GM23338 (cell line): ENCODE measurements at regions not wholly inside any gene's neighbourhood (a gene's known extent, or its start where the extent isn't known, plus 50 kb on each side); places are given as distances from the start of the nearest gene placed in this dataset.

Experiments used
- ATAC-seq: fragments of 200-7000 bp; cut with Tn5 transposase; 3 replicates; pipeline ENCODE4 v1.9.1; 2020
- DNase-seq: peaks from one replicate; pipeline ENCODE4 v3.0.0-alpha.2; 2015; ENCODE audit warnings: low spot score
- H2AFZ ChIP-seq: fragments of 200-600 bp; sonication (generic); 2 replicates; pipeline ENCODE4 v1.8.0; 2016; ENCODE audit warnings: antibody characterized with exemption, mild to moderate bottlenecking, moderate library complexity
- H3F3A ChIP-seq: fragments of 200-600 bp; sonication (generic); replicated peaks from 2 replicates; pipeline ENCODE4 v1.8.0; 2017; ENCODE audit warnings: antibody characterized with exemption, mixed run types, low read depth
- H3K27ac ChIP-seq: fragments of 200-600 bp; sonication (generic); 2 replicates; pipeline ENCODE4 v1.6.1; 2016; ENCODE audit warnings: low read depth
- H3K27me3 ChIP-seq: fragments of 200-600 bp; sonication (generic); 2 replicates; pipeline ENCODE4 v1.8.0; 2016; ENCODE audit warnings: mild to moderate bottlenecking, mixed run types, moderate library complexity; ENCODE audit not compliant: insufficient read depth
- H3K36me3 ChIP-seq: fragments of 200-600 bp; sonication (generic); 2 replicates; pipeline ENCODE4 v1.8.0; 2016; ENCODE audit warnings: mild to moderate bottlenecking; ENCODE audit not compliant: insufficient read depth
- H3K4me1 ChIP-seq: fragments of 200-600 bp; sonication (generic); 2 replicates; pipeline ENCODE4 v1.8.0; 2016; ENCODE audit warnings: mild to moderate bottlenecking, moderate library complexity; ENCODE audit not compliant: insufficient read depth
- H3K4me2 ChIP-seq: fragments of 200-600 bp; sonication (generic); 2 replicates; pipeline ENCODE4 v1.7.1; 2017; ENCODE audit warnings: mixed run types
- H3K4me3 ChIP-seq: fragments of 200-600 bp; sonication (generic); 2 replicates; pipeline ENCODE4 v1.6.1; 2016; ENCODE audit warnings: mixed run types
- H3K79me2 ChIP-seq: fragments of 200-600 bp; sonication (generic); replicated peaks from 2 replicates; pipeline ENCODE4 v1.8.0; 2017; ENCODE audit warnings: mild to moderate bottlenecking; ENCODE audit not compliant: insufficient read depth
- H3K9me2 ChIP-seq: fragments of 200-600 bp; sonication (generic); 2 replicates; pipeline ENCODE4 v1.8.0; 2017; ENCODE audit not compliant: insufficient read depth
- H4K20me1 ChIP-seq: fragments of 200-600 bp; sonication (generic); replicated peaks from 2 replicates; pipeline ENCODE4 v1.8.0; 2017; ENCODE audit warnings: mild to moderate bottlenecking; ENCODE audit not compliant: insufficient read depth
- H3K27ac Mint-ChIP-seq: 2 replicates; pipeline ENCODE4 v1.8.0; 2020; ENCODE audit warnings: inconsistent platforms, mild to moderate bottlenecking, moderate library complexity, mixed read lengths
- H3K27me3 Mint-ChIP-seq: 3 replicates; pipeline ENCODE4 v1.8.0; 2022; ENCODE audit warnings: low read depth, mild to moderate bottlenecking, moderate library complexity, mixed read lengths, inconsistent platforms; ENCODE audit not compliant: insufficient read depth, poor library complexity
- H3K36me3 Mint-ChIP-seq: 3 replicates; pipeline ENCODE4 v1.8.0; 2021; ENCODE audit warnings: low read depth, mild to moderate bottlenecking, inconsistent platforms, moderate library complexity, mixed read lengths
- H3K4me1 Mint-ChIP-seq: 3 replicates; pipeline ENCODE4 v1.8.0; 2020; ENCODE audit warnings: mild to moderate bottlenecking, inconsistent platforms, mixed read lengths
- H3K4me3 Mint-ChIP-seq: 3 replicates; pipeline ENCODE4 v1.8.0; 2021; ENCODE audit warnings: moderate library complexity, mild to moderate bottlenecking, inconsistent platforms, mixed read lengths
- H3K9me3 Mint-ChIP-seq: 3 replicates; pipeline ENCODE4 v1.8.0; 2020; ENCODE audit warnings: moderate library complexity, mild to moderate bottlenecking, inconsistent platforms, mixed read lengths
- EZH2 ChIP-seq: fragments of 200-600 bp; sonication (generic); IDR thresholded peaks from one replicate; pipeline ENCODE4 v1.8.0; 2017; ENCODE audit warnings: antibody characterized with exemption, mild to moderate bottlenecking, low read depth; ENCODE audit not compliant: unreplicated experiment
- JUNB ChIP-seq: IDR thresholded peaks from one replicate; pipeline ENCODE4 v1.6.1; 2016; ENCODE audit warnings: antibody characterized with exemption; ENCODE audit not compliant: unreplicated experiment
- NANOG ChIP-seq: IDR thresholded peaks from 2 replicates; pipeline ENCODE4 v1.6.1; 2016; ENCODE audit warnings: antibody characterized with exemption, borderline replicate concordance
- STAT1 ChIP-seq: IDR thresholded peaks from one replicate; pipeline ENCODE4 v1.6.1; 2016; ENCODE audit warnings: antibody characterized with exemption; ENCODE audit not compliant: unreplicated experiment
- ZNF114 ChIP-seq: fragments of 250-450 bp; sonication (Bioruptor Pico); IDR thresholded peaks from 2 replicates; pipeline ENCODE4 v1.5.0; 2020; ENCODE audit warnings: mild to moderate bottlenecking, moderate library complexity
- ZNF331 ChIP-seq: fragments of 250-450 bp; sonication (Bioruptor Pico); IDR thresholded peaks from 2 replicates; pipeline ENCODE4 v1.5.0; 2020; ENCODE audit warnings: low read depth, mild to moderate bottlenecking, moderate library complexity
- TF ChIP-seq, protein P1 (sequence below), 2 experiments: fragments of 200-600 bp in 1 of 2; sonication (generic) in 1 of 2; conservative IDR thresholded peaks; 2 replicates each; pipeline versions ENCODE4 v1.5.1 to v1.6.1; 2016 to 2017; ENCODE audit warnings: antibody characterized with exemption in 2 of 2, low read depth in 2 of 2, mild to moderate bottlenecking in 2 of 2, moderate library complexity in 1 of 2
- TF ChIP-seq, protein P2 (sequence below): IDR thresholded peaks from one replicate; pipeline ENCODE4 v1.6.1; 2018; ENCODE audit warnings: antibody characterized with exemption; ENCODE audit not compliant: unreplicated experiment
- TF ChIP-seq, protein P3 (sequence below): IDR thresholded peaks from 2 replicates; pipeline ENCODE4 v1.6.1; 2016; ENCODE audit warnings: antibody characterized with exemption
- TF ChIP-seq, protein P4 (sequence below): fragments of 250-450 bp; sonication (Bioruptor Pico); IDR thresholded peaks from 2 replicates; pipeline ENCODE4 v1.5.0; 2020; ENCODE audit warnings: mild to moderate bottlenecking, moderate library complexity

DNA sequence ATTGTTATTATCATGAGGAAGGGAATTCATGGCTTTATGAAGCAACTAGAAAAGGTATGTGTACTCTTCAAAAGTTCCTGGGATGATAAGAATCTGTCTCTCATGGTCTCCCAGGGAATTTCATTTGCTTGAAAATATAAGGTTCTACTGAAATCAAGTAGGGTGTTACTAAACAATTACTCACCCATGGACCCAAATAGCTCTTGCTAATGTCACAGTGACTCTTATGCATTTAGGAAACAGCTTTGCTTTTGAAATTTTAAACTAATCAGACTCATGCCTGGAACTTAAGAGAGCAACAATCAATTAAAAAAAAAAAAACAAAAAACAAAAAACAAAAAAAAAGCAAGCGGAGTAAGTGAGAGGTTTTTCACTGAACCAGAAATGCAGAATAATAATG, 1546.3 kb upstream of the TENM4 start (continued):
- TF ChIP-seq, protein P1, sequence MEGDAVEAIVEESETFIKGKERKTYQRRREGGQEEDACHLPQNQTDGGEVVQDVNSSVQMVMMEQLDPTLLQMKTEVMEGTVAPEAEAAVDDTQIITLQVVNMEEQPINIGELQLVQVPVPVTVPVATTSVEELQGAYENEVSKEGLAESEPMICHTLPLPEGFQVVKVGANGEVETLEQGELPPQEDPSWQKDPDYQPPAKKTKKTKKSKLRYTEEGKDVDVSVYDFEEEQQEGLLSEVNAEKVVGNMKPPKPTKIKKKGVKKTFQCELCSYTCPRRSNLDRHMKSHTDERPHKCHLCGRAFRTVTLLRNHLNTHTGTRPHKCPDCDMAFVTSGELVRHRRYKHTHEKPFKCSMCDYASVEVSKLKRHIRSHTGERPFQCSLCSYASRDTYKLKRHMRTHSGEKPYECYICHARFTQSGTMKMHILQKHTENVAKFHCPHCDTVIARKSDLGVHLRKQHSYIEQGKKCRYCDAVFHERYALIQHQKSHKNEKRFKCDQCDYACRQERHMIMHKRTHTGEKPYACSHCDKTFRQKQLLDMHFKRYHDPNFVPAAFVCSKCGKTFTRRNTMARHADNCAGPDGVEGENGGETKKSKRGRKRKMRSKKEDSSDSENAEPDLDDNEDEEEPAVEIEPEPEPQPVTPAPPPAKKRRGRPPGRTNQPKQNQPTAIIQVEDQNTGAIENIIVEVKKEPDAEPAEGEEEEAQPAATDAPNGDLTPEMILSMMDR (conservative IDR thresholded peaks at IDR 0.05; ENCODE audit: low read depth in 2 of 2) = no peak
- TF ChIP-seq, protein P2, sequence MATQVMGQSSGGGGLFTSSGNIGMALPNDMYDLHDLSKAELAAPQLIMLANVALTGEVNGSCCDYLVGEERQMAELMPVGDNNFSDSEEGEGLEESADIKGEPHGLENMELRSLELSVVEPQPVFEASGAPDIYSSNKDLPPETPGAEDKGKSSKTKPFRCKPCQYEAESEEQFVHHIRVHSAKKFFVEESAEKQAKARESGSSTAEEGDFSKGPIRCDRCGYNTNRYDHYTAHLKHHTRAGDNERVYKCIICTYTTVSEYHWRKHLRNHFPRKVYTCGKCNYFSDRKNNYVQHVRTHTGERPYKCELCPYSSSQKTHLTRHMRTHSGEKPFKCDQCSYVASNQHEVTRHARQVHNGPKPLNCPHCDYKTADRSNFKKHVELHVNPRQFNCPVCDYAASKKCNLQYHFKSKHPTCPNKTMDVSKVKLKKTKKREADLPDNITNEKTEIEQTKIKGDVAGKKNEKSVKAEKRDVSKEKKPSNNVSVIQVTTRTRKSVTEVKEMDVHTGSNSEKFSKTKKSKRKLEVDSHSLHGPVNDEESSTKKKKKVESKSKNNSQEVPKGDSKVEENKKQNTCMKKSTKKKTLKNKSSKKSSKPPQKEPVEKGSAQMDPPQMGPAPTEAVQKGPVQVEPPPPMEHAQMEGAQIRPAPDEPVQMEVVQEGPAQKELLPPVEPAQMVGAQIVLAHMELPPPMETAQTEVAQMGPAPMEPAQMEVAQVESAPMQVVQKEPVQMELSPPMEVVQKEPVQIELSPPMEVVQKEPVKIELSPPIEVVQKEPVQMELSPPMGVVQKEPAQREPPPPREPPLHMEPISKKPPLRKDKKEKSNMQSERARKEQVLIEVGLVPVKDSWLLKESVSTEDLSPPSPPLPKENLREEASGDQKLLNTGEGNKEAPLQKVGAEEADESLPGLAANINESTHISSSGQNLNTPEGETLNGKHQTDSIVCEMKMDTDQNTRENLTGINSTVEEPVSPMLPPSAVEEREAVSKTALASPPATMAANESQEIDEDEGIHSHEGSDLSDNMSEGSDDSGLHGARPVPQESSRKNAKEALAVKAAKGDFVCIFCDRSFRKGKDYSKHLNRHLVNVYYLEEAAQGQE = no peak
- no peak for TF ChIP-seq ZNF114
- no peak for TF ChIP-seq NANOG
- TF ChIP-seq, protein P3, sequence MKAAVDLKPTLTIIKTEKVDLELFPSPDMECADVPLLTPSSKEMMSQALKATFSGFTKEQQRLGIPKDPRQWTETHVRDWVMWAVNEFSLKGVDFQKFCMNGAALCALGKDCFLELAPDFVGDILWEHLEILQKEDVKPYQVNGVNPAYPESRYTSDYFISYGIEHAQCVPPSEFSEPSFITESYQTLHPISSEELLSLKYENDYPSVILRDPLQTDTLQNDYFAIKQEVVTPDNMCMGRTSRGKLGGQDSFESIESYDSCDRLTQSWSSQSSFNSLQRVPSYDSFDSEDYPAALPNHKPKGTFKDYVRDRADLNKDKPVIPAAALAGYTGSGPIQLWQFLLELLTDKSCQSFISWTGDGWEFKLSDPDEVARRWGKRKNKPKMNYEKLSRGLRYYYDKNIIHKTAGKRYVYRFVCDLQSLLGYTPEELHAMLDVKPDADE = no peak
- TF ChIP-seq EZH2 = no peak

DNA sequence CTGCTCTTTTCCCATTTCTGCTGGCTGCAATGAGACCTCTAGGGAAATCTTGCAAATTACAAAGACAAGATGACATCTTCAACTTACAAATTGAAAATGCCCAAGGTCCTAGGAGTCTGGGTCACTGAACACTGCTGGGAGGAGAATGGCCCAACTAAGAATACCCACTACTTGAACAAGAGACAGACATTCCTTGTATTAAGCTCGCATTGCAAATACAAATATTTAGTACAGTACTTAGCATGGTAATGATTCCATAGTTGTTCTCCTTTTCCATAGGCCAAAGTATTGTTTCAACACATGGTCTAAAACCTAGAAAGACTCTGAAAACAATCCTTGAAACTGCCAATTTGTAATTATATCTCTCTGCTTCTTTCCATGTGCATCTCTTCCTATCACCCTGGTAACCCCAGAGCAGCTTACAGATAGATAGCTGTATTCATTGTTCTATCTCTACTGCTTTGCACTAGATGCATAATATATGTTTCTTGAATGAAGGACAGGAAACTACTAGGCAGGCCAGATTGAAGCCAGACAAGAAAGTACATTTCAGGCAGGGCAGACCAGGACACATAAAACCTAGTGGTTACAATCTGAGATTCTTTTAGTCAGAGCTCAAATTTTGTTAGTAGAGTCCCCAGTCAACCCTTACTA, 1545.7 kb upstream of the TENM4 start:
- Histone ChIP-seq H3K27me3 (no peaks in the 10 kb centered on the region), H3K79me2 (no peaks in the 10 kb centered on the region), H3K9me2 (no peaks in the 10 kb centered on the region), H3F3A (no peaks in the 10 kb centered on the region), H3K36me3 (no peaks in the 10 kb centered on the region), H3K4me1 (peaks cover 30% of the 10 kb centered on the region), H3K4me2 (peak overlapping the region; percentile 29; the same call in 1 of the 2 replicates), H3K27ac (no peak overlapping the region), H3K4me3 (no peak overlapping the region), H2AFZ (peak overlapping the region; percentile 11; the same call in 1 of the 2 replicates), H4K20me1 (no peaks in the 10 kb centered on the region)
- H3K9me3 Mint-ChIP-seq = peaks cover 3% of the 10 kb centered on the region; the same call in 1 of the 3 replicates
- no peak overlapping the region for H3K4me3 Mint-ChIP-seq
- H3K27me3 Mint-ChIP-seq = peaks cover 7% of the 10 kb centered on the region
- H3K4me1 Mint-ChIP-seq = peaks cover 42% of the 10 kb centered on the region
- H3K27ac Mint-ChIP-seq = no peak overlapping the region
- DNase-seq (no peak), ATAC-seq (no peak)
- no peaks in the 10 kb centered on the region for H3K36me3 Mint-ChIP-seq
- TF ChIP-seq ZNF331 (CRISPR knock-in tag) = no peak
- TF ChIP-seq STAT1 = no peak
- no peak for TF ChIP-seq JUNB
- TF ChIP-seq, protein P4, sequence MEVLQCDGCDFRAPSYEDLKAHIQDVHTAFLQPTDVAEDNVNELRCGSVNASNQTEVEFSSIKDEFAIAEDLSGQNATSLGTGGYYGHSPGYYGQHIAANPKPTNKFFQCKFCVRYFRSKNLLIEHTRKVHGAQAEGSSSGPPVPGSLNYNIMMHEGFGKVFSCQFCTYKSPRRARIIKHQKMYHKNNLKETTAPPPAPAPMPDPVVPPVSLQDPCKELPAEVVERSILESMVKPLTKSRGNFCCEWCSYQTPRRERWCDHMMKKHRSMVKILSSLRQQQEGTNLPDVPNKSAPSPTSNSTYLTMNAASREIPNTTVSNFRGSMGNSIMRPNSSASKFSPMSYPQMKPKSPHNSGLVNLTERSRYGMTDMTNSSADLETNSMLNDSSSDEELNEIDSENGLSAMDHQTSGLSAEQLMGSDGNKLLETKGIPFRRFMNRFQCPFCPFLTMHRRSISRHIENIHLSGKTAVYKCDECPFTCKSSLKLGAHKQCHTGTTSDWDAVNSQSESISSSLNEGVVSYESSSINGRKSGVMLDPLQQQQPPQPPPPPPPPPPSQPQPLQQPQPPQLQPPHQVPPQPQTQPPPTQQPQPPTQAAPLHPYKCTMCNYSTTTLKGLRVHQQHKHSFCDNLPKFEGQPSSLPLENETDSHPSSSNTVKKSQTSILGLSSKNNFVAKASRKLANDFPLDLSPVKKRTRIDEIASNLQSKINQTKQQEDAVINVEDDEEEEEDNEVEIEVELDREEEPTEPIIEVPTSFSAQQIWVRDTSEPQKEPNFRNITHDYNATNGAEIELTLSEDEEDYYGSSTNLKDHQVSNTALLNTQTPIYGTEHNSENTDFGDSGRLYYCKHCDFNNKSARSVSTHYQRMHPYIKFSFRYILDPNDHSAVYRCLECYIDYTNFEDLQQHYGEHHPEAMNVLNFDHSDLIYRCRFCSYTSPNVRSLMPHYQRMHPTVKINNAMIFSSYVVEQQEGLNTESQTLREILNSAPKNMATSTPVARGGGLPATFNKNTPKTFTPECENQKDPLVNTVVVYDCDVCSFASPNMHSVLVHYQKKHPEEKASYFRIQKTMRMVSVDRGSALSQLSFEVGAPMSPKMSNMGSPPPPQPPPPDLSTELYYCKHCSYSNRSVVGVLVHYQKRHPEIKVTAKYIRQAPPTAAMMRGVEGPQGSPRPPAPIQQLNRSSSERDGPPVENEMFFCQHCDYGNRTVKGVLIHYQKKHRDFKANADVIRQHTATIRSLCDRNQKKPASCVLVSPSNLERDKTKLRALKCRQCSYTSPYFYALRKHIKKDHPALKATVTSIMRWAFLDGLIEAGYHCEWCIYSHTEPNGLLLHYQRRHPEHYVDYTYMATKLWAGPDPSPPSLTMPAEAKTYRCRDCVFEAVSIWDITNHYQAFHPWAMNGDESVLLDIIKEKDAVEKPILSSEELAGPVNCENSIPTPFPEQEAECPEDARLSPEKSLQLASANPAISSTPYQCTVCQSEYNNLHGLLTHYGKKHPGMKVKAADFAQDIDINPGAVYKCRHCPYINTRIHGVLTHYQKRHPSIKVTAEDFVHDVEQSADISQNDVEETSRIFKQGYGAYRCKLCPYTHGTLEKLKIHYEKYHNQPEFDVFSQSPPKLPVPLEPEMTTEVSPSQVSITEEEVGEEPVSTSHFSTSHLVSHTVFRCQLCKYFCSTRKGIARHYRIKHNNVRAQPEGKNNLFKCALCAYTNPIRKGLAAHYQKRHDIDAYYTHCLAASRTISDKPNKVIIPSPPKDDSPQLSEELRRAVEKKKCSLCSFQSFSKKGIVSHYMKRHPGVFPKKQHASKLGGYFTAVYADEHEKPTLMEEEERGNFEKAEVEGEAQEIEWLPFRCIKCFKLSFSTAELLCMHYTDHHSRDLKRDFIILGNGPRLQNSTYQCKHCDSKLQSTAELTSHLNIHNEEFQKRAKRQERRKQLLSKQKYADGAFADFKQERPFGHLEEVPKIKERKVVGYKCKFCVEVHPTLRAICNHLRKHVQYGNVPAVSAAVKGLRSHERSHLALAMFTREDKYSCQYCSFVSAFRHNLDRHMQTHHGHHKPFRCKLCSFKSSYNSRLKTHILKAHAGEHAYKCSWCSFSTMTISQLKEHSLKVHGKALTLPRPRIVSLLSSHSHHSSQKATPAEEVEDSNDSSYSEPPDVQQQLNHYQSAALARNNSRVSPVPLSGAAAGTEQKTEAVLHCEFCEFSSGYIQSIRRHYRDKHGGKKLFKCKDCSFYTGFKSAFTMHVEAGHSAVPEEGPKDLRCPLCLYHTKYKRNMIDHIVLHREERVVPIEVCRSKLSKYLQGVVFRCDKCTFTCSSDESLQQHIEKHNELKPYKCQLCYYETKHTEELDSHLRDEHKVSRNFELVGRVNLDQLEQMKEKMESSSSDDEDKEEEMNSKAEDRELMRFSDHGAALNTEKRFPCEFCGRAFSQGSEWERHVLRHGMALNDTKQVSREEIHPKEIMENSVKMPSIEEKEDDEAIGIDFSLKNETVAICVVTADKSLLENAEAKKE (CRISPR knock-in tag) = no peak
